AG20443 (cell line): ENCODE measurements at regions not wholly inside any gene's neighbourhood (a gene's known extent, or its start where the extent isn't known, plus 50 kb on each side); places are given as distances from the start of the nearest gene placed in this dataset.
"Not testable (repeated sequence)": the region's sequence is repeated elsewhere in the genome, so short reads cannot be mapped to it uniquely, and the experiment has no call there.

Experiments
- DNase-seq: peaks from one replicate; pipeline ENCODE4 v3.0.0; 2012; ENCODE audit warnings: low spot score, mixed read lengths

DNA sequence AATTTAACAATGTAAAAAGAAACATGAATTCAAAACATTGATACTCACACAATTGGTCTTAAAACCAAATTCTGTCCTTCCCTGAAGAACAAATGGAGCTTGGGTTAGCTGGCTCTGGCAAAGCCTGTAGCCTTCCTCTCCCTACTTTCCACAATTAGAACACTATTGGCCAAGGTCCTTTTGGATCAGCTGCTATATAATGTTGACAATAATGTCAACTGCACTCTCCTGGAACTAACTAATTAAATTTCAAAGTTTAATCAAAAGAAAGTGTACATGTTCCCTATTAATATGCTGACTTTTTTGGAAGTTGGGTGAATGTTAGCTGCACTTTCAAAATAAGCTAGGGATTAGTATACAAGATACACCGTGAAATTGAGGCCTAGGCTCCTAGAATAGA lies 440.1 kb upstream of the NFE2L3 start:
- no peak for DNase-seq

DNA sequence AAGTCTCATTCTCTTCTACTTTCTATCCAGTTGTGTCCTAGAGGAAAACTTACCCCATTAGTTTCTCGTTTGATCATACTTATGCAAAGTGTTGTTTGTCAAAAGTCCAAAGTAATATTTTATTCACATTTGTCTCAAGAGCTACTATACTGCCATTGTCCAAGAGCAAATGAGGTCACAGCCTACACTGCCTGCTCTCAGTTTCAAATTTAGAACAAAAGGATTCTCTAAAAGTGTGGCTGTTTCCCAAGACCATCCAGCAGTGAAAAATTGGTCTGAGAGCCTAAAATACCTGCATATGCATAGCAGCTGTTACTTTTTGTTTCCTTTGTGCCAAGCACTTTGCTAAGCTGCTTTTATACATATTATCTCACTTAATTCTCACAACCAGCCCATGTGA lies 439.5 kb upstream of the NFE2L3 start:
- DNase-seq: no peak

DNA sequence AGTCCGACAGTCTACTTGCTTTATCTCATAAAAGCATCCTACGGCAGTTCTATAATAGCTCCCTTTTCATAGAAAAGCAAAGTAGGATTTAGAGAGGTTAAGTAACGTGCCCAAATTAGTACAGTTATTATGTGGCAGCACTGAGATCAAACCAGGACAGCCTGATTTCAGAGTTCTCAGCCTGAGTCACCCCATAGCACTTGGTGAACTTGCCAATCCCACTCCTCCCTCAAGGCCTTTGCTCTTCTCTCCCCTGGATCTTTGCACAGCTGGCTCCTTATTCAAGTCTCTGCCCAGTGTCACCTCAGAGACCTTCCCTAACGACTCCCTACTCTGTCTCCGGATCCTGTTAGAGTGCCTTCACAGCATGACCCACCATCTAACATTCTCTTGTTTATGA lies 438.0 kb upstream of the NFE2L3 start:
- no peak for DNase-seq

DNA sequence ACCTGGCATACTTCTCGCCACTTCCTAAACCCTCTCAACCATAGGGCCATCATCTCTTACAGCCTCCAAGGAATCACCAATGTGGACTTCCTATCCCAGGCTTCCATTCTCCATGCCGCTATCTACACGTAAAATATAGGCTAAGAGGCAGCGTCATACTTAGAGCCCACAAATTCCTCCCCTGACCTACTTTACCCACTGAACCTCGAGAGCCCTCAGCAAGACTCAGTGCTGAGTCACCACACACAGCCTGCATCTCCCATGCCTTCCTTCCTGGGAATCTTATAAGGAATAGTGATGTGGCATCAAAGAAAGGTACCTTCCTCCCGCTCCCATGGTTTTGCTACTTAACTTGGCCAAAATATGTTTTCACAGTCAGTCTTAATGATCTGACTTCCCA lies 435.6 kb upstream of the NFE2L3 start:
- DNase-seq: peak; percentile 19

DNA sequence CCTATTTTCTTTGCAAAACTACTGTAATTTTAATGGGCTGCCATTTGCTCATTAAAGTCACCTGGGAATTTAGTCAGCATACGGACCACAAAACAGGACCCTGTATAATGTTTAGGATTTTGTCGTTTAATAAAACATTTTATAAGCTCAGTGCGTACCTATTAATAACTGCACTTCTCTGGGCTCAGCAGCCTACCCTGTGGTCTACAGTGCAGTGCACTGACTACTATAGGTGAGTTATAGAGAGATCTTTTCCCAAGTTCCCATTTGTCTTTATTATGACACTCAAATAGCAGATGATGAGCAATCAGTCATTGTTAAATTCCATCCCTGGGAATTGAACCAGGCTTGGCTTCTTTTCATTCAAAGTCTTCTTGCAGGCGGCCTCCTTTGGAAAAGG lies 433.4 kb upstream of the NFE2L3 start:
- DNase-seq: no peak

DNA sequence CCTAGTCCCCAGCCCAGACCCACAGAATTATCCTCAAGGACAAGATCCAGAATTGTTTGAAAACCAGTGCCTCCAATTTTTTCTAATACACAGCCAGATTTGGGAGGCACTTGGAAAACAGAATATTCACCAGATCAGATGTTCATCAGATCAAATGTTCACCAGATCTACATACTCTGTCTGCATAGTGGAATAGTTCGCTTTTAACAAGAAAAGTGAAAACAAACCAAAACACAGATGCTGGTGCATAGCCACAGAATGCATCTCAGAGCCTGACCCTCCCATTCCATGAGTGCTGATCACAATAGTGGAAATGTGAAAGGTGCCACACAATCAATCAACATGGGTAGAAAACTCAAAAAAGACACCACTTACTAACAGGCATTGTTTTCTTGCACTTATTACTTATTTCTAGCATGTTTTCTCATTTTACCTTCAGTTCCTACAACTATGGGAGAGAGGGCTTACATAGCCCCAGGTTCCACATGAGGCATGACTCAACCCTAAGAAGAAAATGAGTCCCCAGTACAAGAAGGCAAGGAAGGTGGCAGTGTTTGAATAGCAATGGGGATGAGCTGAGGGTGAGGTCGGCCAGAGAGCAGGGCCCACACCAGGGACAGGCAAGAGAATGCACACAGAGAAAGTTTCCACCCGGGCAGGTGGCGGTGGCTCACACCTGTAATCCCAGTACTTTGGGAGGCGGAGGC lies 432.7 kb upstream of the NFE2L3 start:
- no peak for DNase-seq

DNA sequence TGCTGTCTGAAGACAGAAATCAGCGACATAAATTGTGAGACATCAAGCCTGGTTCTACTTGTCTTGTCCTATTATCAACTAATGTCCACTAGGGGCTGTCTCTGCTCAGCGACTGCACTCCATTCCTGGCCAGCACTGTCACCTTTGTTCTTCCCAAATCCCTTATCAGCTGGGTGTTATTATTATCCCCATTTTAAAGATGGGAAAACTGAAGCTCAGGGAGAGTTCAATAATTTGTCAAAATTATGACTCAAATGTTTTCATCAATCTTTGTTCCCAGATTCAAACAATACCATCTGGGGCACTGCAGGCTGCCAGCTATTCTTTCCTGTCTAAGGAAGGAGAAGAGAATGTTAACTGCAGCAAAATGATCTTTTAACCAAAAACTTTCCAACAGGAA lies 431.6 kb upstream of the NFE2L3 start:
- DNase-seq: peak; percentile 40

DNA sequence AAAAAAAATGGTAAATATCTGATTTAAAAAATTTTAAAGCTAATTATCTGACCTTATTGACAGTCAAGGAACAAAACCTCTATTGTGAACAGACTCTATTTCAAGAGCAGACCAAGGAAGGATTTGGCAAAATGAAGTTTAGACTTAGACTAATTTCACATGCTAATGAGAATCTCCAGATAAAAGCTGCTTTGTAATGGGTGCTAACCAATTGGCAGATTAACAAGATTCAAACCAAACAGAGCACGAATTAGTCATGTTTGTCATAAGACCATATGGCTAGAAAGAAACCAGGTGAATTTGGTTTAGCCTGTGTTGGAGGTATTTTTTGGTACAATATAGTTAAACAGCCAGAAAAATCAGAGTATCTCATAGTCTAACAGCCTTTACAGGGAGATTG lies 429.1 kb upstream of the NFE2L3 start:
- DNase-seq: no peak

DNA sequence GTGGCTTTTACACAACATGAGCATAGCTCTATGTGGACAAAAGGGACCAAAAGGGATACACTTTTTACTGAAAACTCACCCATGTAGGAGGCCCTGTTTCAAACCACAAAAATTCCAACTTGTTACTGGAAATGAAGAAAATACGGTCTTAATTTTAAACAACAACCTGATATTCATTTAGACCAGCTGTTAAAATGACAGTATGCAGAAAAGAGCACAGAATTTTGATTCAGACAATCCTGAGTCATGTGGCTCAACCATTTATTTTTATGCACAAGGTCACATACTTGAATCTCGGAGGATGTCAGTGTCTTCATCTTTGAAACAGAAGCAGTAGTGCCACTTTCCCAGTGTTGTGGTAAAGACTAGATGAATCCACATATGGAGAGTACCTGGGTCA lies 426.5 kb upstream of the NFE2L3 start:
- no peak for DNase-seq

DNA sequence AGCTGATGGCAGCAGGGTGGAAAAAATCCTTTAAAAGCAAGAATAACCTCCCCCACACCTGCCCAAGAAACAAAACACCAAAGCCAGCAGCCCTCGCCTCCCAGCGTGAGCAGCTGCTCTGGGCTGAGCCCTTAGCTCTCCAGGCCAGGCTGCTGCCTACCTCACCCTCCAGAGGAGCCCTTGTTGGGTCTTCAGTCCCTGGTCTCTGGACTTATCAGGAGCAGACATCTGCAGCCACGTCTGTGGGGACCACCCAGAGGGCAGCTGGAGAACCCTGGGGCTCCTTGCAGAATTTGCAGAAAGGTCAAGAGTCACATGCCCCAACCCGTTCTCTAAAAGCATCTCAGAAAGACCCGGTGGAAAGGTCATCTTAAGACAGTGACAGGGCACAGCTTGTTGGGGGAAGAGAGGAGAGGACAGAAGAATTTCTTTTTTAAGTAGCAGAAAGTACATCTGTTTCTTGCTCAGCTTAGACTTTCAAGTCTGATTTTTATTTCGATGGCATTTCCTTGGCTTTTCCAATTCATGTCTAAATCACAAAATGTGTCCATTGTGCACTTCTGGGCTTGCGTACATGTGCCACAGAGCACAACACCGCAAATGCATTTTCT lies 425.7 kb upstream of the NFE2L3 start:
- no peak for DNase-seq

DNA sequence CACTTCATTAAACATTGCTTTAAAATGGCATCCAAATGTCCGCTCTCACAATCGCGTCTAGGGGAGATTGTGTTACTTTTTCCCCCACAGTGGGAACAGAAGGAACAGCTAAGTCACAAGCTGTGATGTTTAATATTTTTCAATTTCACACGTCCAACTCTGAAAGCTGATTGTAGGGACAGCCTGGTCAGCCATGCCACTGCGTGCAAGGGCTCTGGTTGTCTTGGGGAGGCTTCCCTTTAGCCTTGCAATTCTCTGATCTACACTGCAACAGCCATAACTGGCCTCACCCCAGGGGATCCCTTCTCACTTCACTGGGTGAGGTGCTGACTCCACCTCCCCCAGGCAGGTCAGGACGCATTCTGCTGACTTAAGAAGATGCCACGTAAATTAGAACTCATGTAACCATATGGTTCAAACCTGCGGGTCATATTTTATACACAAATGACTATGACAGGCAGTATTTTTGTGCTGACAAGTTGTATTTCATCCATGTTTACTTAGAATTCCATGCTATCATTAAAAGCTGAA lies 425.2 kb upstream of the NFE2L3 start:
- DNase-seq: no peak

DNA sequence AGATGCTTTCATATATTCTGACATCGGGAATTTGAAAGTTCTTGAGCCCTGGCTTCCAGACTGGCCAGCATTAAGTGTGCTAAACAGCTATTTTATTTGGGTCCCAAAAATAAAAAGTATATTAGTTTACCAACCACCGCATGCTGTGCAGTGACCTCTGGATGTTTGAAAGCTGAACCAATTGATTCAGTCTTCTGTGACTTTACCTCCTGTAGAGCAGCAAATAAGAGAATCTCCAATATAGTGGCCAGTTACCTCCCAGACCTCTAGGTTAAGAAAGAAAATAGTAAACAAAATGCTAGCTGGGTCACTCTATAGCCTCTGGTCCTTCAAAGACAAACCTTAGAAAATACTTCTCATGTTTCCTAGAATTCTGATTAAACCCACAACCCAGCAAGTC lies 424.6 kb upstream of the NFE2L3 start:
- no peak for DNase-seq

DNA sequence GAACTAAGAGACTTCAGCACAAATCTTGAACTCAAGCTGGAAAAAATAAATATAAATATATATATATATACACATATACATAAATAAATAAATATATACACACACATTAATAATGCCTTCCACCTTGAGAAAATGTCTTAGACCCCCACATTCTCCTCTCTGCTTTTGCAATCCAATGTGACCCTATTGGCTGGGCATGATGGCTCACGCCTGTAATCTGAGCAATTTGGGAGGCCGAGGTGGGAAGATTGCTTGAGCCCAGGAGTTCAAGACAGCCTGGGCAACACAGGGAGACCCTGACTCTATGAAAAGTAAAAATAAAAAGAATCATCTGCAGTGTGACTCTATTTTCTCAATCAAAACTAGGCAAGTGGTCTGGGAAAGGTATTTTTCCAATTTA lies 424.1 kb upstream of the NFE2L3 start:
- DNase-seq: no peak

DNA sequence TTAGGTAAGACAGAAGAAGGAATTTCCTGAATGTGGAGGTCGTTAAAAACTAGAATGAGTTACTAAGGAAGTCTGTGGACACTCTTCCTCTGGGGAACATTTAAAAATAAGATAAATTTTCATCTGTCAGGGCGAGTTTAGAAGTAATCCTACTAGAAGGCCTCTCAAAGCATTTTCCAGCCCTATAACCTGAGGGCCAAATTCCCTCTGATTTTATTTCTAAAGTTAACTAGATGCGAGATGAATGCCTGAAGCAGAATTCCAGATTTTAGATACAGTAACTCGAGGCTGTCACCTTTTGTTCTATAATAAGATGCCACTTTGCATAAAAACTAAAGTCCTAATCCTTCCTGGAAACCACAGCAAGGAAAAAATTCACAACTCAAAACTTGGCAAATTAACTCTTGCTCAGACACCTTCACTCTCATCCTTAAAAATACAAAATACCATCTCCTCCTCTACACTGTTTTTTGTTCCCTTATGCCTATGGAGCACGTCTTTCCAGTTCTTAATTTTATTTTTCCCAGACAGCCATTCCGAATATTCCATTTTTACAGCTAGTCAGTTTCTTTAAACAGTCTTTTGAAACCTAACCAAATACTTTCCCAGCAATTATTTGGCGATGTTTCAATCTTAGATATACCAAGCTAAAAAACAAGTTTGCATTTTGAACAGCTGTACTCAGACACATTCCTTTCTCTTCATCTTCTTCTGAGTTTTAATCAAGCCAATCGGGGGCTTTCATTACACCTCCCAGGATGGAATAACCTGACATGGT lies 420.7 kb upstream of the NFE2L3 start:
- no peak for DNase-seq

DNA sequence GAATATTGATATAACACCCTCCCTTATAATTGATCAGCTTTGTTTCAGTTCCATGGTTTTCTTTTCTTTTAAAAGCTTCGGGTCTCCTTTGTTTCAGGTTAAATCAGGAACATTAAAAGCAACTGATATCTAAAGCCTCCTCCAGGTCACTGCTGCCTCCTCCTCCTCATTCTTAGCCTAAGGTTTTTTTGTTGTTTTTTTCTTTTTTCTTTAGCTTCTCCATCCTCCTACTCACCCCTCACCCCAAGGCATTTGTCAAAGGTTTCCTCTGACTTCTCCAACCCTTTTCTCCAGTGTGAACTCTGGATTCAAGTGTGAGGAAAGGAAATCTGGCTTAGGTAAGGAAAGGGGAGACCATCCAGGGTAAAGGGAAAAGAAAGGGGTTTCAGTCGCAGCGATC lies 420.2 kb upstream of the NFE2L3 start:
- DNase-seq: no peak

DNA sequence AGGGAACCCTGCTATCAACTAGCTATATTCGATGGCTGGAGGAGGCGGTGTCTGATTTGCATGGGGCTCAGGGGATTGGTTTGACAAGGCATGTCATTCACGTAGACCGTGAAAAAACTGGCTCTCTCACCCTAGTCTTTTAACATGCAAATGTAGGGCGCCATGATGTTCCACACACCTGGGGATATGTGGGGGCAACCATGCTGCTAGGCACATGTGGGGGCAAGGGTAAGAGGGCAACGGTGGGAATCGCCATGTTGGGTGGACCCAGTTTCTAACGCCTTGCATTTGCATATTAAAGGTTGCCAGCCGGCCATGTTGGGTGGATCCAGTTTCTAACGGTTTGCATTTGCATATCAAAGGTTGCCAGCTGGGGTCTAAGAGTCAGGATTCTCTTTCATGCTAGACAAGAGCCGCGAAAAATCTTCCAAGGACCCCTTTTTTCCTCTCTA lies 419.2 kb upstream of the NFE2L3 start:
- DNase-seq: no peak

DNA sequence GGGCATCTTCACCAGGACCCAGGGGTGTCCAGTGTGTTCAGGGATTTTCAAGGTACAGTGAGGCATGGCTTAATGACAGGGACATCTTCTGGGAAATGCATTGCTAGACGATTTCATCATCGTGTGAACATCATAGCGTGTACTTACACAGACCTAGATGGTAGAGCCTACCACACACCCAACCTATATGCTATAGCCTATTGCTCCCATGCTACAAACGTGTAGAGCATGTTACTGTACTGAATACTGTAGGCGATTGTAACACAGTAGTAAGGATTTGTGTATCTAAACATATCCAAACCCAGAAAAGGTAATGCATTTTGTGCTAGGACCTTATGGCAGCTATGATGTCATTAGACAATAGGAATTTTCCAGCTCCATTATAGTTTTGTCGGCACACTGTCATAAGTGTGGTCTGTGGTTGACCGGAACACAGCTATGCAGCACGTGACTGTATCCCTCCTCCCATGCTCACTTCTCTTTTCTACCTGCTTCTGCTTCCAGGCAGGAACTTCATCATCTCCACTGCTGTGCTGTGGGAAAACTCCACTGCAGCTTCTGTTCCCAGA lies 416.2 kb upstream of the NFE2L3 start:
- DNase-seq: no peak

DNA sequence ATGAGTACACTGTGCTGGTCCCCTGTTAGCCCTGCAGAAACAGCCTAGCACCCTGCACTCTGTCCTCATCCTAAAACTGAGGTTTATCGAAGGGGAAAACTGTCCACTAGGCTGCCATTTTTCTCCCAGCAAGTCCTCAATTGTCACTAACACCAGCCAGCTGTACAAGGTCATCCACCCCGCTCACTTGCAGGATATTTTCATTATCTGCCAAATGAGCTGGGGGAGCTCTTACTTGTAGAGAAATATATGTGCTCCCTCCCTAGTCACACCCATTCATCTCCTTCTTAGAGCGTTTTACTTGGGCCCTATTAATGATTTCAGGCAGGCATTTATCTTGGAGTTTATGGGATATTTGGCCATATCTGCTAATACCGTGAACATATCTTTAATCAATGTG lies 413.5 kb upstream of the NFE2L3 start:
- DNase-seq: no peak

DNA sequence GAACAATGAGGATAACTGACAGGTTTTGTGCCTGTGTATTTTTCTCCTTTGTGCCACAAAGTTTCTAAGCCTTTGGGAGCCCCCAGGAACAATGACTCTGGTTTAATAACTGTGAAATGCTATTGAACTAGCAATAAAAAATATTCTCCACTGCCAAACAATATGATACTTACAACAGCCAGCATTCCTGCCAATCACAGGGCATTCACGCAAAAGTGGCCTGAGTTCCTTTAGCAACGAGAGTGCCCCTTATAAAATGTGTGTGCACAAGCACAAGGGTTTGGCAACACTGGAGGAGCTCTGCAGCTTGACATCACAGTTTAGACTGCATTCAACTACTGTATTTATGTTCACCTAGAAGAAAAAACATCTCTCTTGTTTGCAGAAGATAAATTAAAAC lies 412.9 kb upstream of the NFE2L3 start:
- no peak for DNase-seq

DNA sequence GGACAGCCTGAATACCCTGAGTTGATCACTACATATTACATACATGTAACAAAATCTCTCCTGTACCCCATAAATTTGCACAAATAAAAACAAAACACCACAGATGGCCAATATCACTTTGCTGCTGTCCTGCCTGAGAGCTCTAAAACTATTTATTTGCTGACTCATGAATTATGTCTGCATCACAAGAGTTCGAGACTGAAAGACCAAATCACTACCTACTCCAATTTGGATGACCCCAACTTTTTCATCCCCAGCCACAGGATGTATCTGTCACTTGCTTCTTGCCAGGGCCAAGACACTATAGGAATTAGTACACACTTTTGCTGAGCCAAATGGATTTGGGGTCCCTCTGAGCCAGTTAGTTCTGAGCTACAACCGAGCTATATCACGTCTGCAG lies 409.7 kb upstream of the NFE2L3 start:
- DNase-seq: no peak

DNA sequence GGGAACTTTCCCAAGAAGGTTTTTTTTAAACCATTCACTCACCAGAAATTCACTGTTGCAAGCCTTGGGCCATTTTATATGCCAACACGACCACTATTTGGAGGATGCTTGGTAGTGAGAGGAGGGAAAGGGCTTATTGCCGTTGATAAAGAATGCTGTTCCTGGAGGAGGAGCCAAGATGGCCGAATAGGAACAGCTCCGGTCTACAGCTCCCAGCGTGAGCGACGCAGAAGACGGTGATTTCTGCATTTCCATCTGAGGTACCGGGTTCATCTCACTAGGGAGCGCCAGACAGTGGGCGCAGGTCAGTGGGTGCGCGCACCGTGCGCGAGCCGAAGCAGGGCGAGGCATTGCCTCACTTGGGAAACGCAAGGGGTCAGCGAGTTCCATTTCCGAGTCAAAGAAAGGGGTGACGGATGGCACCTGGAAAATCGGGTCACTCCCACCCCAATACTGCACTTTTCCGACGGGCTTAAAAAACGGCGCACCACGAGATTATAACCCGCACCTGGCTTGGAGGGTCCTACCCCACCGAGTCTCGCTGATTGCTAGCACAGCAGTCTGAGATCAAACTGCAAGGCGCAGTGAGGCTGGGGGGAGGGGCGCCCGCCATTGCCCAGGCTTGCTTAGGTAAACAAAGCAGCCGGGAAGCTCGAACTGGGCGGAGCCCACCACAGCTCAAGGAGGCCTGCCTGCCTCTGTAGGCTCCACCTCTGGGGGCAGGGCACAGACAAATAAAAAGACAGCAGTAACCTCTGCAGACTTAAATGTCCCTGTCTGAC lies 408.1 kb upstream of the NFE2L3 start:
- DNase-seq: not testable (repeated sequence)
